ENCODE measurements at regions not wholly inside any gene's neighbourhood (a gene's known extent, or its start where the extent isn't known, plus 50 kb on each side); places are given as distances from the start of the nearest gene placed in this dataset.
"Not testable (repeated sequence)": the region's sequence is repeated elsewhere in the genome, so short reads cannot be mapped to it uniquely, and the experiment has no call there.

GRCh38 chr21:23939369-23940065, 1667.8 kb downstream of the MRPL39 start:
- no peak for DNase-seq

- no peak for DNase-seq
Observed at GRCh38 chr21:23936991-23937390, 1670.3 kb downstream of the MRPL39 start.

GRCh38 chr21:23936224-23936623, 1671.1 kb downstream of the MRPL39 start:
- no peak for DNase-seq

- DNase-seq = no peak
Observed at GRCh38 chr21:23930565-23930964, 1676.7 kb downstream of the MRPL39 start.

GRCh38 chr21:23926430-23926829, 1680.9 kb downstream of the MRPL39 start:
- DNase-seq = not testable (repeated sequence)

GRCh38 chr21:23921670-23922418, 1685.4 kb downstream of the MRPL39 start:
- no peak for DNase-seq

- no peak for DNase-seq
Observed at GRCh38 chr21:23900727-23901126, 1706.6 kb downstream of the MRPL39 start.

- DNase-seq = no peak
Observed at GRCh38 chr21:23899561-23899960, 1707.7 kb downstream of the MRPL39 start.

- no peak for DNase-seq
Observed at GRCh38 chr21:23890652-23891051, 1716.6 kb downstream of the MRPL39 start.

- no peak for DNase-seq
Observed at GRCh38 chr21:23887725-23888306, 1719.5 kb downstream of the MRPL39 start.

GRCh38 chr21:23886828-23887724, 1720.2 kb downstream of the MRPL39 start:
- no peak for DNase-seq

- no peak for DNase-seq
Observed at GRCh38 chr21:23881783-23882182, 1725.5 kb downstream of the MRPL39 start.

- no peak for DNase-seq
Observed at GRCh38 chr21:23876925-23877558, 1730.2 kb downstream of the MRPL39 start.

- DNase-seq = no peak
Observed at GRCh38 chr21:23874271-23874670, 1733.0 kb downstream of the MRPL39 start.

GRCh38 chr21:23861911-23862504, 1745.3 kb downstream of the MRPL39 start:
- no peak for DNase-seq

GRCh38 chr21:23858878-23859277, 1748.4 kb downstream of the MRPL39 start:
- no peak for DNase-seq

GRCh38 chr21:23853796-23854379, 1753.4 kb downstream of the MRPL39 start:
- no peak for DNase-seq

GRCh38 chr21:23837564-23837963, 1769.7 kb downstream of the MRPL39 start:
- no peak for DNase-seq

- no peak for DNase-seq
Observed at GRCh38 chr21:23822760-23823159, 1784.5 kb downstream of the MRPL39 start.

GRCh38 chr21:23817337-23817736, 1789.9 kb downstream of the MRPL39 start:
- DNase-seq = no peak

GRCh38 chr21:23812485-23812884, 1794.8 kb downstream of the MRPL39 start:
- no peak for DNase-seq

GRCh38 chr21:23811805-23812204, 1795.5 kb downstream of the MRPL39 start:
- DNase-seq = no peak

Measured in right hindlimb (tissue), 1 donor.